Parathyroid adenoma (tissue), 2 donors: ENCODE measurements at regions not wholly inside any gene's neighbourhood (a gene's known extent, or its start where the extent isn't known, plus 50 kb on each side); places are given as distances from the start of the nearest gene placed in this dataset.

Experiments used
- H2AFZ ChIP-seq: fragments of 300-600 bp; sonication (generic); one replicate; pipeline ENCODE4 v1.7.0; 2017; ENCODE audit warnings: antibody characterized with exemption, mild to moderate bottlenecking
- H3K27ac ChIP-seq: fragments of 300-600 bp; sonication (generic); one replicate; pipeline ENCODE4 v1.7.0; 2017
- H3K27me3 ChIP-seq: fragments of 300-600 bp; sonication (generic); one replicate; pipeline ENCODE4 v1.7.0; 2017; ENCODE audit warnings: low read length; ENCODE audit not compliant: control insufficient read depth, insufficient read depth
- H3K36me3 ChIP-seq: fragments of 300-600 bp; sonication (generic); one replicate; pipeline ENCODE4 v1.7.0; 2017; ENCODE audit warnings: low read length; ENCODE audit not compliant: control insufficient read depth, insufficient read depth
- H3K4me1 ChIP-seq: fragments of 300-600 bp; sonication (generic); one replicate; pipeline ENCODE4 v1.7.0; 2017; ENCODE audit warnings: control low read depth
- H3K4me2 ChIP-seq: fragments of 300-600 bp; sonication (generic); one replicate; pipeline ENCODE4 v1.7.0; 2017; ENCODE audit warnings: low read length
- H3K4me3 ChIP-seq: fragments of 300-600 bp; sonication (generic); one replicate; pipeline ENCODE4 v1.7.0; 2017; ENCODE audit warnings: low read depth, low read length
- H3K79me2 ChIP-seq: fragments of 300-600 bp; sonication (generic); one replicate; pipeline ENCODE4 v1.7.0; 2017; ENCODE audit warnings: control low read depth
- H3K9ac ChIP-seq: fragments of 300-600 bp; sonication (generic); one replicate; pipeline ENCODE4 v1.7.0; 2017; ENCODE audit warnings: mild to moderate bottlenecking
- H3K9me3 ChIP-seq: fragments of 300-600 bp; sonication (generic); one replicate; pipeline ENCODE4 v1.7.0; 2017; ENCODE audit warnings: low read length; ENCODE audit not compliant: control insufficient read depth
- CTCF ChIP-seq: fragments of 300-600 bp; sonication (generic); IDR thresholded peaks from one replicate; pipeline ENCODE4 v1.7.0; 2017; ENCODE audit warnings: antibody characterized with exemption, mild to moderate bottlenecking
- donor health status: primary hyperparathyroidism.

- no peak overlapping the region for H2AFZ ChIP-seq
- no peak for TF ChIP-seq CTCF
- no peak overlapping the region for H3K4me2 ChIP-seq
Measured at GRCh38 chr13:67662997-67663396, 432.9 kb upstream of the PCDH9 start.

GRCh38 chr13:67652887-67653286 is 422.8 kb upstream of the PCDH9 start:
- no peak overlapping the region for H3K4me2 ChIP-seq
- H3K4me3 ChIP-seq, result no peak overlapping the region
- H3K79me2 ChIP-seq, result no peaks in the 10 kb centered on the region
- H3K4me1 ChIP-seq, result no peaks in the 10 kb centered on the region
- no peak for TF ChIP-seq CTCF
- H3K9ac ChIP-seq, result no peak overlapping the region
- H3K27me3 ChIP-seq, result no peaks in the 10 kb centered on the region
- H2AFZ ChIP-seq, result no peak overlapping the region
- no peaks in the 10 kb centered on the region for H3K9me3 ChIP-seq
- H3K36me3 ChIP-seq, result no peaks in the 10 kb centered on the region
- no peak overlapping the region for H3K27ac ChIP-seq

More at GRCh38 chr13:67662997-67663396, 432.9 kb upstream of the PCDH9 start:
- Histone ChIP-seq H3K4me3 (no peak overlapping the region), H3K27me3 (no peaks in the 10 kb centered on the region), H3K36me3 (no peaks in the 10 kb centered on the region), H3K4me1 (no peaks in the 10 kb centered on the region), H3K9me3 (no peaks in the 10 kb centered on the region), H3K27ac (no peak overlapping the region), H3K79me2 (no peaks in the 10 kb centered on the region), H3K9ac (no peak overlapping the region)

- Histone ChIP-seq H3K36me3 (no peaks in the 10 kb centered on the region), H3K27me3 (no peaks in the 10 kb centered on the region), H3K4me1 (no peaks in the 10 kb centered on the region), H3K4me3 (no peak overlapping the region), H3K79me2 (no peaks in the 10 kb centered on the region), H2AFZ (no peak overlapping the region), H3K4me2 (no peak overlapping the region), H3K9ac (no peak overlapping the region), H3K9me3 (no peaks in the 10 kb centered on the region), H3K27ac (no peak overlapping the region)
- TF ChIP-seq CTCF, result no peak
Measured at GRCh38 chr13:67651908-67652465, 421.9 kb upstream of the PCDH9 start.

GRCh38 chr13:67650471-67650870 is 420.3 kb upstream of the PCDH9 start:
- no peaks in the 10 kb centered on the region for H3K9me3 ChIP-seq
- no peaks in the 10 kb centered on the region for H3K79me2 ChIP-seq
- H3K4me2 ChIP-seq, result no peak overlapping the region
- no peaks in the 10 kb centered on the region for H3K36me3 ChIP-seq
- H2AFZ ChIP-seq, result no peak overlapping the region
- H3K9ac ChIP-seq, result no peak overlapping the region
- no peak for TF ChIP-seq CTCF
- no peak overlapping the region for H3K27ac ChIP-seq
- no peak overlapping the region for H3K4me3 ChIP-seq
- no peaks in the 10 kb centered on the region for H3K4me1 ChIP-seq
- H3K27me3 ChIP-seq, result no peaks in the 10 kb centered on the region

GRCh38 chr13:67645874-67646467 is 415.8 kb upstream of the PCDH9 start:
- H3K4me3 ChIP-seq, result no peak overlapping the region
- peaks cover 3% of the 10 kb centered on the region for H3K36me3 ChIP-seq
- H3K4me2 ChIP-seq, result no peak overlapping the region
- H3K79me2 ChIP-seq, result no peaks in the 10 kb centered on the region
- no peak overlapping the region for H2AFZ ChIP-seq
- TF ChIP-seq CTCF, result no peak
- no peaks in the 10 kb centered on the region for H3K9me3 ChIP-seq
- no peaks in the 10 kb centered on the region for H3K4me1 ChIP-seq
- no peak overlapping the region for H3K27ac ChIP-seq
- no peaks in the 10 kb centered on the region for H3K27me3 ChIP-seq
- H3K9ac ChIP-seq, result no peak overlapping the region
